ENCODE measurements at regions not wholly inside any gene's neighbourhood (a gene's known extent, or its start where the extent isn't known, plus 50 kb on each side); places are given as distances from the start of the nearest gene placed in this dataset.

DNA sequence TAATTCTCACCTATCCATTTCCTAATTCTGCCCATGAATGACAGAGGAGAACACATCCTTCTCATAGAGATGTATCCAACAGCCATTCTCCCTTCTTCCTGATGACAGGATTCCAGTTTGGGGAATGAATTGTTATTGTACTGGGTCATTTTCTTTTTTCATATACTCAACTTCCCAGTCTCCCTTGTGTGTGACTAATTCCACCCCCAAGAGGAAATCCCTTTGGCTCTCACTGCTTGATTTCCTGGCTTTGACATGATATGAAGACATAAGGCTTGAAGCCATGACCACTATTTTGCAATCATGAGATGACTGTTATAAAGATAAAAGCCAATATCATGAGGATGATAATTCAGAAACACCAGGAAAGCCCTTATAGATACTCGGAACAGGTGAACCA, 384.7 kb upstream of the ACVR2A start:
- TF ChIP-seq, protein P1, sequence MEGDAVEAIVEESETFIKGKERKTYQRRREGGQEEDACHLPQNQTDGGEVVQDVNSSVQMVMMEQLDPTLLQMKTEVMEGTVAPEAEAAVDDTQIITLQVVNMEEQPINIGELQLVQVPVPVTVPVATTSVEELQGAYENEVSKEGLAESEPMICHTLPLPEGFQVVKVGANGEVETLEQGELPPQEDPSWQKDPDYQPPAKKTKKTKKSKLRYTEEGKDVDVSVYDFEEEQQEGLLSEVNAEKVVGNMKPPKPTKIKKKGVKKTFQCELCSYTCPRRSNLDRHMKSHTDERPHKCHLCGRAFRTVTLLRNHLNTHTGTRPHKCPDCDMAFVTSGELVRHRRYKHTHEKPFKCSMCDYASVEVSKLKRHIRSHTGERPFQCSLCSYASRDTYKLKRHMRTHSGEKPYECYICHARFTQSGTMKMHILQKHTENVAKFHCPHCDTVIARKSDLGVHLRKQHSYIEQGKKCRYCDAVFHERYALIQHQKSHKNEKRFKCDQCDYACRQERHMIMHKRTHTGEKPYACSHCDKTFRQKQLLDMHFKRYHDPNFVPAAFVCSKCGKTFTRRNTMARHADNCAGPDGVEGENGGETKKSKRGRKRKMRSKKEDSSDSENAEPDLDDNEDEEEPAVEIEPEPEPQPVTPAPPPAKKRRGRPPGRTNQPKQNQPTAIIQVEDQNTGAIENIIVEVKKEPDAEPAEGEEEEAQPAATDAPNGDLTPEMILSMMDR (conservative IDR thresholded peaks at IDR 0.05) = no peak
- TF ChIP-seq EZH2 (IDR thresholded peaks at IDR 0.05; ENCODE audit: low read depth) = no peak
